ENCODE measurements at regions not wholly inside any gene's neighbourhood (a gene's known extent, or its start where the extent isn't known, plus 50 kb on each side); places are given as distances from the start of the nearest gene placed in this dataset.

- intact Hi-C loops (cut with micrococcal nuclease; ENCODE audit: unreplicated experiment) = no loop called here
- TF ChIP-seq NR2C2 (CRISPR knock-in tag; IDR thresholded peaks at IDR 0.05; ENCODE audit: borderline replicate concordance) (no peak), ZNF280B (CRISPR knock-in tag; IDR thresholded peaks at IDR 0.05; ENCODE audit: borderline replicate concordance) (no peak), SP1 (IDR thresholded peaks at IDR 0.05) (no peak), SP1 (CRISPR knock-in tag; IDR thresholded peaks at IDR 0.05) (no peak), GATAD2A (CRISPR knock-in tag; IDR thresholded peaks at IDR 0.05) (no peak), FOXA1 (IDR thresholded peaks at IDR 0.05) (no peak), FOXA1 (CRISPR knock-in tag; IDR thresholded peaks at IDR 0.05) (no peak), ZNF281 (CRISPR knock-in tag; IDR thresholded peaks at IDR 0.05; ENCODE audit: borderline replicate concordance) (no peak), IKZF5 (CRISPR knock-in tag; IDR thresholded peaks at IDR 0.05) (no peak), SOX5 (CRISPR knock-in tag; IDR thresholded peaks at IDR 0.05; ENCODE audit: borderline replicate concordance) (no peak), KDM3A (CRISPR knock-in tag; IDR thresholded peaks at IDR 0.05; ENCODE audit: low read depth) (no peak), RBM22 (optimal IDR thresholded peaks at IDR 0.05; ENCODE audit: low read length) (no peak), FLYWCH1 (CRISPR knock-in tag; IDR thresholded peaks at IDR 0.05) (no peak), ZNF775 (CRISPR knock-in tag; IDR thresholded peaks at IDR 0.05; ENCODE audit: borderline replicate concordance) (no peak), TERF1 (CRISPR knock-in tag; IDR thresholded peaks at IDR 0.05) (no peak), CREM (IDR thresholded peaks at IDR 0.05) (no peak), CREM (CRISPR knock-in tag; IDR thresholded peaks at IDR 0.05) (no peak), BRF2 (CRISPR knock-in tag; IDR thresholded peaks at IDR 0.05) (no peak), ZMYM2 (CRISPR knock-in tag; IDR thresholded peaks at IDR 0.05) (no peak), KLF6 (CRISPR knock-in tag; IDR thresholded peaks at IDR 0.05) (no peak), ZNF644 (CRISPR knock-in tag; IDR thresholded peaks at IDR 0.05; ENCODE audit: low read depth) (no peak)
Observed at GRCh38 chr15:31497838-31498237, 171.2 kb downstream of the KLF13 start.

More at GRCh38 chr15:31497838-31498237, 171.2 kb downstream of the KLF13 start:
- FAIRE-seq (no peak), DNase-seq (ENCODE audit: low spot score) (no peak), ATAC-seq (peak; percentile 25; the same call in 1 of the 3 replicates)
- CTCF ChIA-PET (ENCODE audit: low intra/inter-chr PET ratio, low total read pairs) = no interaction called here
- H3K4me2 ChIP-seq (ENCODE audit: low read depth, low read length) = no peak overlapping the region
- H3K79me2 ChIP-seq (ENCODE audit: insufficient read depth, low read length) = no peaks in the 10 kb centered on the region
- H3K4me1 ChIP-seq (ENCODE audit: insufficient read depth, low read length) = no peaks in the 10 kb centered on the region
- POLR2A ChIA-PET = no interaction called here
- WGBS (ENCODE audit: low lambda C conversion rate) = 6% methylated on average over 2 of the region's 2 CpGs
- H4K20me1 ChIP-seq (ENCODE audit: insufficient read depth, low read length) = no peaks in the 10 kb centered on the region
- H3K27ac ChIP-seq (ENCODE audit: extremely low read length, insufficient read depth, low read length) = no peak overlapping the region
- H3K9ac ChIP-seq (ENCODE audit: insufficient read depth, low read depth, low read length) = no peak overlapping the region
- H3K27me3 ChIP-seq (ENCODE audit: control insufficient read depth in 1 of 2, insufficient read depth in 2 of 2, low read length in 2 of 2) = no peaks in the 10 kb centered on the region; a peak in 3 of 5 replicates
- no peak overlapping the region for H2AFZ ChIP-seq (ENCODE audit: low read length)
- no peak overlapping the region for H3K4me3 ChIP-seq (replicated peaks in 1 of 3; ENCODE audit: insufficient read depth in 1 of 3, low read depth in 2 of 3, low read length in 3 of 3)
- H3K9me3 ChIP-seq (ENCODE audit: low read length) = no peaks in the 10 kb centered on the region
- H3K36me3 ChIP-seq (replicated peaks in 1 of 2; ENCODE audit: control insufficient read depth in 1 of 2, insufficient read depth in 2 of 2, low read length in 2 of 2) = no peaks in the 10 kb centered on the region
- in situ Hi-C loops (cut with HindIII; ENCODE audit: extremely low pct_ligation_motif_present, low pct_unique_long_range_greater_than_20kb) = no loop called here
- no TSS peak for BruUV-seq (replicated peaks)

All from HepG2 (cell line).